ENCODE measurements at regions not wholly inside any gene's neighbourhood (a gene's known extent, or its start where the extent isn't known, plus 50 kb on each side); places are given as distances from the start of the nearest gene placed in this dataset.

- no peak for DNase-seq (ENCODE audit: low read depth)
Measured at GRCh38 chr13:105928048-105928447, 607.4 kb downstream of the EFNB2 start.

- no peak for DNase-seq (ENCODE audit: low read depth)
Measured at GRCh38 chr13:105925496-105925895, 610.0 kb downstream of the EFNB2 start.

GRCh38 chr13:105921711-105922110 is 613.8 kb downstream of the EFNB2 start:
- DNase-seq (ENCODE audit: low read depth): no peak

GRCh38 chr13:105920370-105920769 is 615.1 kb downstream of the EFNB2 start:
- DNase-seq (ENCODE audit: low read depth): no peak

- no peak for DNase-seq (ENCODE audit: low read depth)
Measured at GRCh38 chr13:105918842-105919741, 616.4 kb downstream of the EFNB2 start.

- no peak for DNase-seq (ENCODE audit: low read depth)
Measured at GRCh38 chr13:105915146-105915850, 620.2 kb downstream of the EFNB2 start.

GRCh38 chr13:105914291-105915036 is 621.0 kb downstream of the EFNB2 start:
- DNase-seq (ENCODE audit: low read depth): no peak

GRCh38 chr13:105908586-105908985 is 626.9 kb downstream of the EFNB2 start:
- no peak for DNase-seq (ENCODE audit: low read depth)

- DNase-seq (ENCODE audit: low read depth): no peak
Measured at GRCh38 chr13:105907319-105908019, 628.0 kb downstream of the EFNB2 start.

GRCh38 chr13:105906746-105907145 is 628.7 kb downstream of the EFNB2 start:
- DNase-seq (ENCODE audit: low read depth): no peak

- DNase-seq (ENCODE audit: low read depth): no peak
Measured at GRCh38 chr13:105904034-105904742, 631.3 kb downstream of the EFNB2 start.

- DNase-seq (ENCODE audit: low read depth): no peak
Measured at GRCh38 chr13:105902396-105902795, 633.1 kb downstream of the EFNB2 start.

GRCh38 chr13:105897575-105897974 is 637.9 kb downstream of the EFNB2 start:
- no peak for DNase-seq (ENCODE audit: low read depth)

GRCh38 chr13:105894697-105895096 is 640.8 kb downstream of the EFNB2 start:
- no peak for DNase-seq (ENCODE audit: low read depth)

- no peak for DNase-seq (ENCODE audit: low read depth)
Measured at GRCh38 chr13:105890509-105890908, 645.0 kb downstream of the EFNB2 start.

GRCh38 chr13:105878119-105878700 is 657.3 kb downstream of the EFNB2 start:
- no peak for DNase-seq (ENCODE audit: low read depth)

GRCh38 chr13:105874814-105875213 is 660.6 kb downstream of the EFNB2 start:
- DNase-seq (ENCODE audit: low read depth): no peak

GRCh38 chr13:105871768-105872167 is 663.7 kb downstream of the EFNB2 start:
- no peak for DNase-seq (ENCODE audit: low read depth)

GRCh38 chr13:105871326-105871725 is 664.1 kb downstream of the EFNB2 start:
- DNase-seq (ENCODE audit: low read depth): no peak

GRCh38 chr13:105863300-105863920 is 672.1 kb downstream of the EFNB2 start:
- DNase-seq (ENCODE audit: low read depth): no peak

All from activated gamma-delta T cell treated with anti-CD3 and anti-CD28 coated beads, Interleukin-2, amount 50 U/mL, for 16 hours (primary cell).